ENCODE measurements at regions not wholly inside any gene's neighbourhood (a gene's known extent, or its start where the extent isn't known, plus 50 kb on each side); places are given as distances from the start of the nearest gene placed in this dataset.

GRCh38 chr5:42988568-42988967, 51.6 kb downstream of the ANXA2R start:
- TF ChIP-seq CTCF (optimal IDR thresholded peaks at IDR 0.05 in 1 of 3, IDR thresholded peaks at IDR 0.05 in 1 of 3, conservative IDR thresholded peaks at IDR 0.05 in 1 of 3; ENCODE audit: extremely low read depth in 1 of 3, insufficient read depth in 2 of 3, low read length in 3 of 3) (no peak), EZH2 (IDR thresholded peaks at IDR 0.05; ENCODE audit: low read length) (no peak)

All from keratinocyte (primary cell).